Tibial artery (tissue), 4 donors: ENCODE measurements at regions not wholly inside any gene's neighbourhood (a gene's known extent, or its start where the extent isn't known, plus 50 kb on each side); places are given as distances from the start of the nearest gene placed in this dataset.

ENCODE experiments used
- DNase-seq, 2 donors: peaks; one replicate each; pipeline ENCODE4 v3.0.0-alpha.2; 2019
- H3K27ac ChIP-seq, 2 donors: fragments of 200-600 bp; sonication (generic) in 1 of 2; 1 replicate in 1 of 2; 2 replicates in 1 of 2; pipeline ENCODE4 v1.5.1; 2018 to 2019; ENCODE audit warnings: mild to moderate bottlenecking in 1 of 2
- H3K27me3 ChIP-seq, 2 donors: fragments of 200-600 bp; sonication (generic) in 1 of 2; one replicate each; pipeline versions ENCODE4 v1.5.1 to v1.6.0; 2016 to 2019
- H3K36me3 ChIP-seq, 3 donors: fragments of 200-600 bp; sonication (generic) in 2 of 3; one replicate each; pipeline ENCODE4 v1.5.1; 2016 to 2019; ENCODE audit warnings: mild to moderate bottlenecking in 2 of 3
- H3K4me1 ChIP-seq, 4 donors: fragments of 200-600 bp; sonication (generic) in 2 of 4; 1 replicate in 3 of 4; 2 replicates in 1 of 4; pipeline ENCODE4 v1.5.1; 2016 to 2019
- H3K4me3 ChIP-seq, 2 donors: fragments of 200-600 bp; sonication (generic) in 1 of 2; 1 replicate in 1 of 2; 2 replicates in 1 of 2; pipeline ENCODE4 v1.5.1; 2018 to 2019; ENCODE audit warnings: mild to moderate bottlenecking in 2 of 2
- H3K9me3 ChIP-seq, 3 donors: fragments of 200-600 bp; sonication (generic) in 1 of 3; one replicate each; pipeline ENCODE4 v1.5.1; 2016 to 2019
- CTCF ChIP-seq, 2 experiments: fragments of 200-600 bp in 1 of 2; fragments of 450-650 bp in 1 of 2; IDR thresholded peaks; one replicate each; pipeline ENCODE4 v1.5.1; 2017 to 2019; ENCODE audit warnings: antibody characterized with exemption in 2 of 2, mild to moderate bottlenecking in 1 of 2, moderate library complexity in 1 of 2
- intact Hi-C: fragments of 100-400 bp; cut with DNase I; formaldehyde crosslinking; loops from one replicate; pipeline ENCODE4 v1.15.0; 2023; ENCODE audit warnings: low total_unique reads

DNA sequence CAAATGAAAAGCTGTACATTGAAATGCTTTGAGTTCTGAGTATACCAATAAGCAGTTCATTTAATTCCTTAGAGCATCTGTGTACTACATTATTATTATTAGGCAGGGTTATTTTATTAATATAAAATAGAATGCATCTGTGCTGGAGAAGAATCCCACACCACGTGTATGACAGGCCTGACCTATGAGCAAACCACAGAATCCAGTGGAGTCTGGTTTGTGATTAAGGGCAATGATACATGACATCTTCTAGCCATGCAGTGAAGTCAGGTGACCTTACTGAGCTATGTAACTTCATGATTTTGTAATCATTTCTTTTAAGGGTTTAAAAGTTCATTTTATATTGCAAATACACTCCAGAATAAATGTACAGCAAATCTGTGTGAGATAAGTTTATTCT, 1165.0 kb upstream of the TENM3 start:
- H3K9me3 ChIP-seq, result no peaks in the 10 kb centered on the region
- H3K36me3 ChIP-seq, result no peaks in the 10 kb centered on the region
- H3K27ac ChIP-seq, result no peak overlapping the region
- H3K4me3 ChIP-seq, result no peak overlapping the region
- no peak for TF ChIP-seq CTCF (IDR thresholded peaks at IDR 0.05)
- H3K27me3 ChIP-seq, result no peaks in the 10 kb centered on the region
- no peaks in the 10 kb centered on the region for H3K4me1 ChIP-seq
- no peak for DNase-seq
- intact Hi-C loops, result no loop called here

GRCh38 chr4:181083757-181084361, 1159.3 kb upstream of the TENM3 start:
- Histone ChIP-seq H3K9me3 (no peaks in the 10 kb centered on the region), H3K4me3 (no peak overlapping the region), H3K36me3 (no peaks in the 10 kb centered on the region), H3K27ac (no peak overlapping the region), H3K4me1 (no peaks in the 10 kb centered on the region), H3K27me3 (no peaks in the 10 kb centered on the region)
- DNase-seq, result no peak
- TF ChIP-seq CTCF (IDR thresholded peaks at IDR 0.05), result no peak
- intact Hi-C loops, result no loop called here

DNA sequence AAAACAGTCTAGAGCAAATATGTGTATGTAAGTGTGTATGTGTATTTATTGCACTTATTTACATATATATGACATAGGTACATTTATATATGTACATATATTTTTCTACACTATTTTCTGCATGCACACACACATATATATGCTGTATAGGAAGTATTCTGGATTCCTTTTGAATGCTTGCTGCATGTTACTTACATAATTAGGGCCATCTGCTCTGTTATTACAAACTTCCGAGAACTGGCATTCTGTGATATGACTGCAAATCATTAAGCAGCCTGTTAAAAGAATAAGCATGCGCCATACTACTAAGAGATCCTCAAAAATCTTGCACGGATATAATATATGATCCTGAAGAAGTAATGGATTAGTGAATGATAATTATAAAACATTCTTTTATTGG, 1157.6 kb upstream of the TENM3 start:
- Histone ChIP-seq H3K9me3 (no peaks in the 10 kb centered on the region), H3K36me3 (no peaks in the 10 kb centered on the region), H3K27me3 (no peaks in the 10 kb centered on the region), H3K4me3 (no peak overlapping the region), H3K4me1 (no peaks in the 10 kb centered on the region), H3K27ac (no peak overlapping the region)
- intact Hi-C loops, result no loop called here
- no peak for DNase-seq
- no peak for TF ChIP-seq CTCF (IDR thresholded peaks at IDR 0.05)

- DNase-seq, result no peak
- H3K36me3 ChIP-seq, result no peaks in the 10 kb centered on the region
- no peak for TF ChIP-seq CTCF (IDR thresholded peaks at IDR 0.05)
- H3K27ac ChIP-seq, result no peak overlapping the region
- intact Hi-C loops, result no loop called here
- no peaks in the 10 kb centered on the region for H3K4me1 ChIP-seq
- H3K9me3 ChIP-seq, result no peaks in the 10 kb centered on the region
- no peaks in the 10 kb centered on the region for H3K27me3 ChIP-seq
- no peak overlapping the region for H3K4me3 ChIP-seq
These were observed 1137.7 kb upstream of the TENM3 start for GRCh38 chr4:181105487-181105886.

- intact Hi-C loops, result no loop called here
- Histone ChIP-seq H3K27me3 (no peaks in the 10 kb centered on the region), H3K36me3 (no peaks in the 10 kb centered on the region), H3K9me3 (no peaks in the 10 kb centered on the region), H3K4me3 (no peak overlapping the region), H3K4me1 (no peaks in the 10 kb centered on the region), H3K27ac (no peak overlapping the region)
- DNase-seq, result no peak
- TF ChIP-seq CTCF (IDR thresholded peaks at IDR 0.05), result no peak
These were observed 1136.8 kb upstream of the TENM3 start for GRCh38 chr4:181106398-181106797.

DNA sequence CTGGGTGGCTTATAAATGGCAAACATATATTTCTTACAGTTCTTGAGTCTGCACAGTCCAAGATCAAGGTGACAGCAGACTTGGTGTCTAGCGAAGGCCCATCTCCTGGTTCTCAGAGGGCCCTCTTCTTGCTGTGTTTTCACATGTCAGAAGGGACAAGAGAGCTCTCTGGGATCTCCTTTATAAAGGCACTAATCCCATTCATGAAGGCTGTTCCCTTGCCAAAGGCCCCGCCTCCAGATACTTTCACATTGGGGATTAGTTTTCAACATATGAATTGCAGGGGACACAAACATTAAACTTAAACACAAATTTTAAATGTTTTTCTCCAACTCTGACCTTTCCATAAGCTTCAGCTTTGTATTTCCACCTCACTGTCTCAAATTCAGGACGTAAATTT, 1135.0 kb upstream of the TENM3 start:
- no peak overlapping the region for H3K27ac ChIP-seq

More for the DNA sequence above, 1135.0 kb upstream of the TENM3 start:
- H3K36me3 ChIP-seq, result no peaks in the 10 kb centered on the region
- no peaks in the 10 kb centered on the region for H3K9me3 ChIP-seq
- no peaks in the 10 kb centered on the region for H3K27me3 ChIP-seq
- H3K4me1 ChIP-seq, result no peaks in the 10 kb centered on the region
- intact Hi-C loops, result no loop called here
- no peak overlapping the region for H3K4me3 ChIP-seq
- TF ChIP-seq CTCF (IDR thresholded peaks at IDR 0.05), result no peak
- DNase-seq, result no peak
